ENCODE measurements at regions not wholly inside any gene's neighbourhood (a gene's known extent, or its start where the extent isn't known, plus 50 kb on each side); places are given as distances from the start of the nearest gene placed in this dataset.

DNA sequence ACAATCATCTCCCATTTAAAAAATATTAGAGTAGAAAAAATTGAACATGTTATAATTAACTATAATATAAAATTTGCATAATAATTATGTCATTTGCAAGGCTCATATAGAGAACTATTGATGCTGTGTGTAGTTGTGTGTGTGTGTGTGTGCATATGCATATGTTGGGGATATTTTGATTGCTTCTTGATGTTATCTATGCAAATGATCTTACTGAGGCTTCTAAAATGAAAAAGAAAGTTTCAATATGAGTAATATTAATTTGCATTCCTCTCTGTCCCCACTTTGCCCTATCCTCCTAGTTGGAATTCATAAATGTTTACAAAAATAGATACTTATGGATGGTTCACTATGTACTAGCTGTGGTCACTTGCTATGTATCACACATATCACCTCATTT lies 523.3 kb downstream of the TRIB2 start:
- H4K20me1 ChIP-seq (replicated peaks; ENCODE audit: insufficient read depth), result no peaks in the 10 kb centered on the region
- no peak overlapping the region for H3K4me3 Mint-ChIP-seq
- no peaks in the 10 kb centered on the region for H3K27me3 ChIP-seq (ENCODE audit: insufficient read depth)
- DNase-seq (ENCODE audit: low spot score) (no peak), ATAC-seq (no peak)
- H3K36me3 ChIP-seq (ENCODE audit: insufficient read depth), result no peaks in the 10 kb centered on the region
- no peak overlapping the region for H2AFZ ChIP-seq
- no peaks in the 10 kb centered on the region for H3F3A ChIP-seq (replicated peaks; ENCODE audit: low read depth)
- H3K79me2 ChIP-seq (replicated peaks; ENCODE audit: insufficient read depth), result no peaks in the 10 kb centered on the region
- no peaks in the 10 kb centered on the region for H3K36me3 Mint-ChIP-seq (ENCODE audit: low read depth)
- H3K27ac ChIP-seq (ENCODE audit: low read depth), result no peak overlapping the region
- no peaks in the 10 kb centered on the region for H3K9me3 Mint-ChIP-seq
- H3K4me2 ChIP-seq, result no peak overlapping the region
- H3K4me1 ChIP-seq (ENCODE audit: insufficient read depth), result no peaks in the 10 kb centered on the region
- H3K4me3 ChIP-seq, result no peak overlapping the region
- no peak for TF ChIP-seq CREB1 (CRISPR knock-in tag; IDR thresholded peaks at IDR 0.05; ENCODE audit: low read depth)
- H3K9me2 ChIP-seq (ENCODE audit: insufficient read depth), result 0 out of 2 replicates have a peak, but pooled peaks cover 3% of the 10 kb centered on the region
- no peak overlapping the region for H3K27ac Mint-ChIP-seq
- peaks cover 6% of the 10 kb centered on the region; the same call in 2 of the 3 replicates for H3K4me1 Mint-ChIP-seq
- H3K27me3 Mint-ChIP-seq (ENCODE audit: insufficient read depth, low read depth, poor library complexity), result peaks cover 2% of the 10 kb centered on the region

DNA sequence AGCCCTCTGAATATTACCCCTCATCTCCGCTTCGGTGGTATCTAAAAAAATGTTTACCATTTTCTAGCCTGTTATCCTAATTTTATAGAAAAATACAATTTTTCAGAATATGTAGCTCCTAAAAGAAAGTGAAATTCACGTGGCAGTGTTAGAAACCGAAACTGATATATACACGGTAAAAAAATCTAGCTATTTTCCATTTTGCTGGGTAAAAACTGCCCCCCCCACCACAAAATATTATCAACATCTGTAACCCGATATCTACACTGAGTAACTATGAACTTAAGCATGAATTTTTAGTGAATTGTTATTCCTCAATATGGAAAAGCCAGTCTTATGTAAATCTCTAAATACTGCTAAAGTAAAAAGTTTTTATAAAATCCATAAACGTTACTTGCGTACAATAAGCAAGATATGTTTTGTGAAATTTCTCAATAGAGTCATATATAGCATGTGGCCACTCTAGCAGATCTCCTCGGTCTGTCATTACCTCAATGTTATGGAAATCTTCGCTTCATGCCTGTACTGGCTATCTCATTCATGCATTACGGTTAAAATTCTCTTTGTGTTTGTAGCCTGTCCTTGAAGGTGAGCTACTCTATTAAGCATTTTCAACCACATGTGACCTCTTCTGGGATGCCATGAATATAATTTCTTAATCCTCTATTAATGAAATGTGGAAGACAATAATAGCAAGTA lies 524.2 kb downstream of the TRIB2 start:
- no peaks in the 10 kb centered on the region for H3K4me1 ChIP-seq (ENCODE audit: insufficient read depth)
- H3K27me3 ChIP-seq (ENCODE audit: insufficient read depth), result no peaks in the 10 kb centered on the region
- no peaks in the 10 kb centered on the region for H3K36me3 ChIP-seq (ENCODE audit: insufficient read depth)
- ATAC-seq, result no peak
- H4K20me1 ChIP-seq (replicated peaks; ENCODE audit: insufficient read depth), result no peaks in the 10 kb centered on the region
- H3F3A ChIP-seq (replicated peaks; ENCODE audit: low read depth), result no peaks in the 10 kb centered on the region
- H3K4me3 Mint-ChIP-seq, result no peak overlapping the region
- H3K9me2 ChIP-seq (ENCODE audit: insufficient read depth), result 0 out of 2 replicates have a peak, but pooled peaks cover 3% of the 10 kb centered on the region
- TF ChIP-seq, protein P1, sequence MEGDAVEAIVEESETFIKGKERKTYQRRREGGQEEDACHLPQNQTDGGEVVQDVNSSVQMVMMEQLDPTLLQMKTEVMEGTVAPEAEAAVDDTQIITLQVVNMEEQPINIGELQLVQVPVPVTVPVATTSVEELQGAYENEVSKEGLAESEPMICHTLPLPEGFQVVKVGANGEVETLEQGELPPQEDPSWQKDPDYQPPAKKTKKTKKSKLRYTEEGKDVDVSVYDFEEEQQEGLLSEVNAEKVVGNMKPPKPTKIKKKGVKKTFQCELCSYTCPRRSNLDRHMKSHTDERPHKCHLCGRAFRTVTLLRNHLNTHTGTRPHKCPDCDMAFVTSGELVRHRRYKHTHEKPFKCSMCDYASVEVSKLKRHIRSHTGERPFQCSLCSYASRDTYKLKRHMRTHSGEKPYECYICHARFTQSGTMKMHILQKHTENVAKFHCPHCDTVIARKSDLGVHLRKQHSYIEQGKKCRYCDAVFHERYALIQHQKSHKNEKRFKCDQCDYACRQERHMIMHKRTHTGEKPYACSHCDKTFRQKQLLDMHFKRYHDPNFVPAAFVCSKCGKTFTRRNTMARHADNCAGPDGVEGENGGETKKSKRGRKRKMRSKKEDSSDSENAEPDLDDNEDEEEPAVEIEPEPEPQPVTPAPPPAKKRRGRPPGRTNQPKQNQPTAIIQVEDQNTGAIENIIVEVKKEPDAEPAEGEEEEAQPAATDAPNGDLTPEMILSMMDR (conservative IDR thresholded peaks at IDR 0.05; ENCODE audit: low read depth in 2 of 2), result no peak
- TF ChIP-seq JUNB (IDR thresholded peaks at IDR 0.05; ENCODE audit: unreplicated experiment), result no peak
- TF ChIP-seq, protein P2, sequence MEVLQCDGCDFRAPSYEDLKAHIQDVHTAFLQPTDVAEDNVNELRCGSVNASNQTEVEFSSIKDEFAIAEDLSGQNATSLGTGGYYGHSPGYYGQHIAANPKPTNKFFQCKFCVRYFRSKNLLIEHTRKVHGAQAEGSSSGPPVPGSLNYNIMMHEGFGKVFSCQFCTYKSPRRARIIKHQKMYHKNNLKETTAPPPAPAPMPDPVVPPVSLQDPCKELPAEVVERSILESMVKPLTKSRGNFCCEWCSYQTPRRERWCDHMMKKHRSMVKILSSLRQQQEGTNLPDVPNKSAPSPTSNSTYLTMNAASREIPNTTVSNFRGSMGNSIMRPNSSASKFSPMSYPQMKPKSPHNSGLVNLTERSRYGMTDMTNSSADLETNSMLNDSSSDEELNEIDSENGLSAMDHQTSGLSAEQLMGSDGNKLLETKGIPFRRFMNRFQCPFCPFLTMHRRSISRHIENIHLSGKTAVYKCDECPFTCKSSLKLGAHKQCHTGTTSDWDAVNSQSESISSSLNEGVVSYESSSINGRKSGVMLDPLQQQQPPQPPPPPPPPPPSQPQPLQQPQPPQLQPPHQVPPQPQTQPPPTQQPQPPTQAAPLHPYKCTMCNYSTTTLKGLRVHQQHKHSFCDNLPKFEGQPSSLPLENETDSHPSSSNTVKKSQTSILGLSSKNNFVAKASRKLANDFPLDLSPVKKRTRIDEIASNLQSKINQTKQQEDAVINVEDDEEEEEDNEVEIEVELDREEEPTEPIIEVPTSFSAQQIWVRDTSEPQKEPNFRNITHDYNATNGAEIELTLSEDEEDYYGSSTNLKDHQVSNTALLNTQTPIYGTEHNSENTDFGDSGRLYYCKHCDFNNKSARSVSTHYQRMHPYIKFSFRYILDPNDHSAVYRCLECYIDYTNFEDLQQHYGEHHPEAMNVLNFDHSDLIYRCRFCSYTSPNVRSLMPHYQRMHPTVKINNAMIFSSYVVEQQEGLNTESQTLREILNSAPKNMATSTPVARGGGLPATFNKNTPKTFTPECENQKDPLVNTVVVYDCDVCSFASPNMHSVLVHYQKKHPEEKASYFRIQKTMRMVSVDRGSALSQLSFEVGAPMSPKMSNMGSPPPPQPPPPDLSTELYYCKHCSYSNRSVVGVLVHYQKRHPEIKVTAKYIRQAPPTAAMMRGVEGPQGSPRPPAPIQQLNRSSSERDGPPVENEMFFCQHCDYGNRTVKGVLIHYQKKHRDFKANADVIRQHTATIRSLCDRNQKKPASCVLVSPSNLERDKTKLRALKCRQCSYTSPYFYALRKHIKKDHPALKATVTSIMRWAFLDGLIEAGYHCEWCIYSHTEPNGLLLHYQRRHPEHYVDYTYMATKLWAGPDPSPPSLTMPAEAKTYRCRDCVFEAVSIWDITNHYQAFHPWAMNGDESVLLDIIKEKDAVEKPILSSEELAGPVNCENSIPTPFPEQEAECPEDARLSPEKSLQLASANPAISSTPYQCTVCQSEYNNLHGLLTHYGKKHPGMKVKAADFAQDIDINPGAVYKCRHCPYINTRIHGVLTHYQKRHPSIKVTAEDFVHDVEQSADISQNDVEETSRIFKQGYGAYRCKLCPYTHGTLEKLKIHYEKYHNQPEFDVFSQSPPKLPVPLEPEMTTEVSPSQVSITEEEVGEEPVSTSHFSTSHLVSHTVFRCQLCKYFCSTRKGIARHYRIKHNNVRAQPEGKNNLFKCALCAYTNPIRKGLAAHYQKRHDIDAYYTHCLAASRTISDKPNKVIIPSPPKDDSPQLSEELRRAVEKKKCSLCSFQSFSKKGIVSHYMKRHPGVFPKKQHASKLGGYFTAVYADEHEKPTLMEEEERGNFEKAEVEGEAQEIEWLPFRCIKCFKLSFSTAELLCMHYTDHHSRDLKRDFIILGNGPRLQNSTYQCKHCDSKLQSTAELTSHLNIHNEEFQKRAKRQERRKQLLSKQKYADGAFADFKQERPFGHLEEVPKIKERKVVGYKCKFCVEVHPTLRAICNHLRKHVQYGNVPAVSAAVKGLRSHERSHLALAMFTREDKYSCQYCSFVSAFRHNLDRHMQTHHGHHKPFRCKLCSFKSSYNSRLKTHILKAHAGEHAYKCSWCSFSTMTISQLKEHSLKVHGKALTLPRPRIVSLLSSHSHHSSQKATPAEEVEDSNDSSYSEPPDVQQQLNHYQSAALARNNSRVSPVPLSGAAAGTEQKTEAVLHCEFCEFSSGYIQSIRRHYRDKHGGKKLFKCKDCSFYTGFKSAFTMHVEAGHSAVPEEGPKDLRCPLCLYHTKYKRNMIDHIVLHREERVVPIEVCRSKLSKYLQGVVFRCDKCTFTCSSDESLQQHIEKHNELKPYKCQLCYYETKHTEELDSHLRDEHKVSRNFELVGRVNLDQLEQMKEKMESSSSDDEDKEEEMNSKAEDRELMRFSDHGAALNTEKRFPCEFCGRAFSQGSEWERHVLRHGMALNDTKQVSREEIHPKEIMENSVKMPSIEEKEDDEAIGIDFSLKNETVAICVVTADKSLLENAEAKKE (CRISPR knock-in tag; IDR thresholded peaks at IDR 0.05), result no peak
- no peak for TF ChIP-seq POLR2AphosphoS5 (IDR thresholded peaks at IDR 0.05; ENCODE audit: low read depth)
- TF ChIP-seq EZH2phosphoT487 (IDR thresholded peaks at IDR 0.05; ENCODE audit: unreplicated experiment), result no peak
- TF ChIP-seq ZNF331 (CRISPR knock-in tag; IDR thresholded peaks at IDR 0.05; ENCODE audit: low read depth), result no peak
- TF ChIP-seq EZH2 (IDR thresholded peaks at IDR 0.05; ENCODE audit: low read depth, unreplicated experiment), result no peak
- no peak for TF ChIP-seq NANOG (IDR thresholded peaks at IDR 0.05; ENCODE audit: borderline replicate concordance)
- TF ChIP-seq CREB1 (CRISPR knock-in tag; IDR thresholded peaks at IDR 0.05; ENCODE audit: low read depth), result no peak
- no peak overlapping the region for H3K4me3 ChIP-seq
- no peak for DNase-seq (ENCODE audit: low spot score)
- H3K9me3 Mint-ChIP-seq, result no peaks in the 10 kb centered on the region
- H3K79me2 ChIP-seq (replicated peaks; ENCODE audit: insufficient read depth), result no peaks in the 10 kb centered on the region
- no peak overlapping the region for H3K27ac Mint-ChIP-seq
- no peak overlapping the region for H3K4me2 ChIP-seq
- no peak overlapping the region for H2AFZ ChIP-seq
- H3K4me1 Mint-ChIP-seq, result peaks cover 6% of the 10 kb centered on the region; the same call in 2 of the 3 replicates
- H3K27me3 Mint-ChIP-seq (ENCODE audit: insufficient read depth, low read depth, poor library complexity), result peaks cover 2% of the 10 kb centered on the region
- no peaks in the 10 kb centered on the region for H3K36me3 Mint-ChIP-seq (ENCODE audit: low read depth)
- H3K27ac ChIP-seq (ENCODE audit: low read depth), result no peak overlapping the region
